ENCODE measurements at regions not wholly inside any gene's neighbourhood (a gene's known extent, or its start where the extent isn't known, plus 50 kb on each side); places are given as distances from the start of the nearest gene placed in this dataset.

DNA sequence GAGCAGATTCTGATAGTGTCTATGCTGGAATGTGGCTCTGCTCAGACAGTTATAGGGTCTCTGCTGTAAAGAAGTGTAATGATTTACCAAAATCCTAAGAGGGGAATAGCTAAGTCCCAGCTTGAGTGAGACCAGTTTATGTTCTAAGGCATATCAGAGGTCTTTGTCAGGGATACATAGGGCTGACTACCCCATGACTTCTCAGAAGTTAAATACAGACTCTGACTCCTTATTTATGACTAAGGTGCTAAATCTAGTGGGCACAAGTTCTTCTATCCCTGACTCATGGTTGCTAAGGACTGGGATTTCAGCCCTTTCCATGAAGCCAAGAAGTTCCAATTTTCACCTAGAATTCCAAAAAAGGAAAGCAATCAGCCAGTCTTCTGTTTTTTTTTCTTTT is 192.6 kb upstream of the POU1F1 start:
- TF ChIP-seq, protein P1, sequence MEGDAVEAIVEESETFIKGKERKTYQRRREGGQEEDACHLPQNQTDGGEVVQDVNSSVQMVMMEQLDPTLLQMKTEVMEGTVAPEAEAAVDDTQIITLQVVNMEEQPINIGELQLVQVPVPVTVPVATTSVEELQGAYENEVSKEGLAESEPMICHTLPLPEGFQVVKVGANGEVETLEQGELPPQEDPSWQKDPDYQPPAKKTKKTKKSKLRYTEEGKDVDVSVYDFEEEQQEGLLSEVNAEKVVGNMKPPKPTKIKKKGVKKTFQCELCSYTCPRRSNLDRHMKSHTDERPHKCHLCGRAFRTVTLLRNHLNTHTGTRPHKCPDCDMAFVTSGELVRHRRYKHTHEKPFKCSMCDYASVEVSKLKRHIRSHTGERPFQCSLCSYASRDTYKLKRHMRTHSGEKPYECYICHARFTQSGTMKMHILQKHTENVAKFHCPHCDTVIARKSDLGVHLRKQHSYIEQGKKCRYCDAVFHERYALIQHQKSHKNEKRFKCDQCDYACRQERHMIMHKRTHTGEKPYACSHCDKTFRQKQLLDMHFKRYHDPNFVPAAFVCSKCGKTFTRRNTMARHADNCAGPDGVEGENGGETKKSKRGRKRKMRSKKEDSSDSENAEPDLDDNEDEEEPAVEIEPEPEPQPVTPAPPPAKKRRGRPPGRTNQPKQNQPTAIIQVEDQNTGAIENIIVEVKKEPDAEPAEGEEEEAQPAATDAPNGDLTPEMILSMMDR (IDR thresholded peaks at IDR 0.05; ENCODE audit: low read length): no peak
- TF ChIP-seq EZH2 (optimal IDR thresholded peaks at IDR 0.05; ENCODE audit: low read depth, low read length): no peak
